NCI-H1105 (cell line): ENCODE measurements at regions not wholly inside any gene's neighbourhood (a gene's known extent, or its start where the extent isn't known, plus 50 kb on each side); places are given as distances from the start of the nearest gene placed in this dataset.

Source experiments
- DNase-seq: peaks from one replicate; lab custom pipeline; 2025; lab: John Stamatoyannopoulos, UW

DNA sequence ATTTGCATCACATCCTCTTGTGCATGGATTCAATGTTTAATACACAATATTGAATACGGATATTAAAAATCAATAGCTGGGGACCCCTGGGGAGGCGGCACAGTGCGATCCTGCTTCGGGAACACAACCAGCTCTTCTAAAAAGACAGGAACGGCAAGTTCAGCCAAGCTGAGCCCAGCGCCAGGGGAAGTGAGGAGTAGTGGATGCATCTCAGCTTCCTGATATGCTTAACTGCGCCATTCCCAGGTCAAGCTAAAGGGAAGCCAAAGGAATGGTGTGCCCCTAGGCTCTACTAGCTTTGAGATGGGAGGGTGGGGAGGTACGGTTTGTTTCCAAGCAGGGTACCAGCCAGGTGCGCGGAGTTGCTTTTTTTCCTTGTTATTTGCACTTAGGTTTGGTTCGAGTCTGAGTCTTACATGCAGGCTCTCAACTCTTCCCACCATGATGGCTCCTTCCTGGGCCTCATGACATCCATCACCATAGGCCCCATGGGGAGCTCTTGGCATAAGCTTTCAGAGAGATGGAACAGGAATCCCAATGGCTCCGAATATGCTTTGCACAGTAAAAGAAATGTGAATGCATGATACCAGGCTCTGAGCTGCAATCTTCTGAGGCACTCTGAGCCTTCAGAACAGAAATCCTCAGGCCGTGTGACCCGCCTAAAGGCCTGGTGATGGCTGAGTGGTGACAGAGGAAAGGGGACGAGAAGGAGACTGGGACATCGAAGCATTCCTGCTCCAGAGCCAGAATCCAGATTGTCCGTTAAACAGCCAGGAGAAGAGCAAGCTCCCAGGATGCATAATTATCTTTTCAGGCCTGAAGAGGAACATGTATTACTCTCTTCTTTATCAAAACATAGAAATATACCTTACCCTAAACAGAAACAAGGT is 51.8 kb upstream of the BCOR start:
- DNase-seq, result no peak

DNA sequence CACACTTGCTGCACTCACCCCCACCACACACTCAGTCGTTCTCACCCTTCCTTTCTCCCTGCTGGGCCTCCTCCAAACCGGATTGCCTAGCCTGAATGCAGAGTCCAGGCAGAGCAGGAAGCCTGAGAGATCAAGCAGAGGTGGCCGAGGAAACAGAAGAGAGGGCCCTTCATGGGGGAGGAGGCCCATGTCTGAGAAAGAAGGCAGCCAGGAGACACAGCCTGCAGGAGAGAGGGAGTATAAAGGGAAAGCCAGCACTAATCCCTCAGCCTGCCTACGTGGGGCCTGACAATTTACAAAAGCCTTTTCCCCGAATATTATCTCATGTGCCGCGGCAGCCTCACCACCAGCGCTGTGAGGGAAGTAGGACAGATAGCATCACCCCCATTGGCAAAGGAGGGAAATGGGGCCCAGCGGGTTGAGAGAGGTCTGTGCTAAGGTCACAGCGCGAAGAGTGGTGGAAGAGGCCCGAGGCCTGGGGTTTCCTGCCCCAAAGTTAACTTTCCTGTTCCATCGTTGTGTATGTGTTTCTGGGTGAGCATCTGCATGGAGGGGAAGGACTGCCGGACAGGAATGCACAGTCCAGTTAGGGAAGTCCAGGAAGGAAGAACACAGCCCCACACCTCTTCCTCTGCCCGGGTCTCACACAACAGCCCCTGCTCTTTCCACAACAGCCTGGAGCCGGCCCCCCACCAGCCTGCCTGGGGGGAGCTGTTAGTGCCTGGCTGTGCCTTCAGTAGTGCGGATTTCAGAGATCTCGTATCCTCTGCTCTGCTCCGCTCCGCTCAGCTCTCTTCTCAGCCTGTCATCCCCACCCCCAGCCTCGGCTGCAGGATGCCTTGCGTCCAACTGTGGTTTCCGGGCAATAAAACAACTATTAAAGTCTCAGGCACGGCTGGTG is 50.9 kb upstream of the BCOR start:
- no peak for DNase-seq

DNA sequence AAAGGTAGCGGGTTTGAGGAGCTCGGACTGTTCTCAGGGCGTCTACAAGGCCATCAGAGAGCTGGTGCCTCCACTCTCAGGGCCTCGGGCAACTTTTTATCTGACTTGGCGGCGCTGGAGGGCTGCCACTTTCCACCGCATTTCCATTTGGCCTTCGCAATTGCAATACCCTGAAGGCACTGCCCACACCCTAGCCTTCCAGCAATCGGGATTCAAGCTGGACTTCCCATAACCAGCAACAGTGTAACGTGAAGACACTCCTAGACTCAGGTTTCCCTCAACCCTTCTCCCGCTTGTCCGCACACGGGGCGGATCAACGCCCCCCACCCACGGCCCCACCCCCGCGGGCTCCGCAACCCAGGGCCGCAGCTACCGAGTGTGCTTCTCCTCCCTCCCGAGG is 50.2 kb upstream of the BCOR start:
- DNase-seq, result no peak
